SK-N-SH treated with all-trans-retinoic acid at 6 μM for 48 hours (cell line): ENCODE measurements at regions not wholly inside any gene's neighbourhood (a gene's known extent, or its start where the extent isn't known, plus 50 kb on each side); places are given as distances from the start of the nearest gene placed in this dataset.
A peak's percentile ranks its signal among the peaks of the same experiment; 100 is the strongest.

Experiments used
- ATAC-seq: fragments of 200-7000 bp; cut with Tn5 transposase; 3 replicates; pipeline ENCODE4 v1.9.1; 2020; ENCODE audit warnings: mild to moderate bottlenecking, moderate library complexity
- BACH2 ChIP-seq: fragments of 250-450 bp; sonication (Bioruptor Pico); IDR thresholded peaks from 2 replicates; pipeline ENCODE4 v1.9.0; 2021; ENCODE audit warnings: mild to moderate bottlenecking, borderline replicate concordance
- CREB5 ChIP-seq: fragments of 250-450 bp; sonication (Bioruptor Pico); IDR thresholded peaks from 2 replicates; pipeline ENCODE4 v1.5.1; 2020; ENCODE audit warnings: low read depth, mild to moderate bottlenecking, moderate library complexity
- CSDC2 ChIP-seq: fragments of 250-450 bp; sonication (Bioruptor Pico); IDR thresholded peaks from 2 replicates; pipeline ENCODE4 v1.5.0; 2020; ENCODE audit warnings: mild to moderate bottlenecking, moderate library complexity
- CSRNP3 ChIP-seq: fragments of 250-450 bp; sonication (Bioruptor Pico); IDR thresholded peaks from 2 replicates; pipeline ENCODE4 v1.5.1; 2021; ENCODE audit warnings: mild to moderate bottlenecking, moderate library complexity
- ESRRG ChIP-seq: fragments of 250-450 bp; sonication (Bioruptor Pico); IDR thresholded peaks from 2 replicates; pipeline ENCODE4 v1.6.1; 2021; ENCODE audit warnings: mild to moderate bottlenecking
- GLIS3 ChIP-seq: fragments of 250-450 bp; sonication (Bioruptor Pico); IDR thresholded peaks from 2 replicates; pipeline ENCODE4 v1.5.0; 2020; ENCODE audit warnings: mild to moderate bottlenecking, moderate library complexity
- ISL1 ChIP-seq: fragments of 250-450 bp; sonication (Bioruptor Pico); IDR thresholded peaks from 2 replicates; pipeline ENCODE4 v2.1.2; 2022; ENCODE audit warnings: mild to moderate bottlenecking, moderate library complexity
- OSR1 ChIP-seq: fragments of 250-450 bp; sonication (Bioruptor Pico); IDR thresholded peaks from 2 replicates; pipeline ENCODE4 v1.8.0; 2022; ENCODE audit warnings: moderate library complexity, mild to moderate bottlenecking, inconsistent platforms
- PATZ1 ChIP-seq: fragments of 250-450 bp; sonication (Bioruptor Pico); IDR thresholded peaks from 2 replicates; pipeline ENCODE4 v1.8.0; 2020; ENCODE audit warnings: mild to moderate bottlenecking, moderate library complexity, borderline replicate concordance
- POU6F1 ChIP-seq: fragments of 250-450 bp; sonication (Bioruptor Pico); IDR thresholded peaks from 2 replicates; pipeline ENCODE4 v1.8.0; 2021; ENCODE audit warnings: low read depth, mild to moderate bottlenecking, moderate library complexity, borderline replicate concordance
- PPARA ChIP-seq: fragments of 250-450 bp; sonication (Bioruptor Pico); IDR thresholded peaks from 2 replicates; pipeline ENCODE4 v1.5.0; 2020; ENCODE audit warnings: mild to moderate bottlenecking, borderline replicate concordance
- RARB ChIP-seq: fragments of 250-450 bp; sonication (Bioruptor Pico); IDR thresholded peaks from 2 replicates; pipeline ENCODE4 v1.8.0; 2021; ENCODE audit warnings: mild to moderate bottlenecking, moderate library complexity
- TCF4 ChIP-seq: fragments of 250-450 bp; sonication (Bioruptor Pico); IDR thresholded peaks from 2 replicates; pipeline ENCODE4 v1.8.0; 2021; ENCODE audit warnings: mild to moderate bottlenecking, moderate library complexity, borderline replicate concordance
- TOX ChIP-seq: fragments of 250-450 bp; sonication (Bioruptor Pico); IDR thresholded peaks from 2 replicates; pipeline ENCODE4 v1.8.0; 2021; ENCODE audit warnings: mild to moderate bottlenecking, moderate library complexity, borderline replicate concordance
- TSHZ2 ChIP-seq: fragments of 250-450 bp; sonication (Bioruptor Pico); IDR thresholded peaks from 2 replicates; pipeline ENCODE4 v1.5.0; 2020; ENCODE audit warnings: mild to moderate bottlenecking, moderate library complexity
- ZC3H10 ChIP-seq: fragments of 250-450 bp; sonication (Bioruptor Pico); IDR thresholded peaks from 2 replicates; pipeline ENCODE4 v1.5.1; 2021; ENCODE audit warnings: mild to moderate bottlenecking, moderate library complexity
- ZFP3 ChIP-seq: fragments of 250-450 bp; sonication (Bioruptor Pico); IDR thresholded peaks from 2 replicates; pipeline ENCODE4 v1.5.0; 2020; ENCODE audit warnings: mild to moderate bottlenecking, moderate library complexity
- ZFP30 ChIP-seq: fragments of 450-650 bp; formaldehyde crosslinking; IDR thresholded peaks from 2 replicates; pipeline ENCODE4 v1.5.0; 2022; ENCODE audit warnings: mild to moderate bottlenecking, moderate library complexity
- ZNF565 ChIP-seq: fragments of 450-650 bp; formaldehyde crosslinking; conservative IDR thresholded peaks from 2 replicates; pipeline ENCODE4 v1.5.0; 2020; ENCODE audit warnings: low read depth, mild to moderate bottlenecking, moderate library complexity
- ZNF70 ChIP-seq: fragments of 450-650 bp; formaldehyde crosslinking; IDR thresholded peaks from 2 replicates; pipeline ENCODE4 v1.5.0; 2020; ENCODE audit warnings: mild to moderate bottlenecking, moderate library complexity
- ZNF8 ChIP-seq: fragments of 450-650 bp; formaldehyde crosslinking; IDR thresholded peaks from 2 replicates; pipeline ENCODE4 v1.5.0; 2020; ENCODE audit warnings: mild to moderate bottlenecking, moderate library complexity

- TF ChIP-seq CSDC2: no peak
These were observed 486.6 kb downstream of the SOX2 start (continued) for GRCh38 chr3:182198345-182198744.

GRCh38 chr3:182201456-182202168, 489.9 kb downstream of the SOX2 start:
- ATAC-seq: no peak
- no peak for TF ChIP-seq GLIS3 (CRISPR knock-in tag)
- TF ChIP-seq ZFP3: no peak
- no peak for TF ChIP-seq RARB (CRISPR knock-in tag)
- no peak for TF ChIP-seq ESRRG (CRISPR knock-in tag)

GRCh38 chr3:182212479-182213076, 500.9 kb downstream of the SOX2 start:
- TF ChIP-seq PATZ1 (CRISPR knock-in tag) (peak; percentile 44; the same call in 1 of the 2 replicates), TSHZ2 (CRISPR knock-in tag) (peak; percentile 40; the same call in 1 of the 2 replicates), CSRNP3 (CRISPR knock-in tag) (no peak), ISL1 (peak; percentile 90), ZFP3 (0 out of 2 replicates have a peak, but pooled peaks have one; percentile 32), ZNF8 (no peak), RARB (CRISPR knock-in tag) (no peak), ZC3H10 (CRISPR knock-in tag) (no peak)
- TF ChIP-seq, all 23 proteins: peak for 4
- ATAC-seq: peak; percentile 58

- TF ChIP-seq PPARA (CRISPR knock-in tag) (no peak), OSR1 (CRISPR knock-in tag) (no peak)
- ATAC-seq: no peak
These were observed 502.7 kb downstream of the SOX2 start for GRCh38 chr3:182214416-182214815.

- no peak for ATAC-seq
- TF ChIP-seq BACH2 (no peak), CREB5 (CRISPR knock-in tag) (no peak), TCF4 (CRISPR knock-in tag) (no peak), ZNF70 (CRISPR knock-in tag) (no peak), ZFP30 (CRISPR knock-in tag) (no peak), ISL1 (no peak), ESRRG (CRISPR knock-in tag) (no peak), OSR1 (CRISPR knock-in tag) (no peak), RARB (CRISPR knock-in tag) (no peak), POU6F1 (CRISPR knock-in tag) (no peak), ZFP3 (no peak), PPARA (CRISPR knock-in tag) (no peak), ZNF565 (CRISPR knock-in tag) (no peak), ZNF8 (no peak), TSHZ2 (CRISPR knock-in tag) (no peak), GLIS3 (CRISPR knock-in tag) (no peak), TOX (CRISPR knock-in tag) (no peak)
These were observed 504.2 kb downstream of the SOX2 start for GRCh38 chr3:182215881-182216280.
